ENCODE measurements at regions not wholly inside any gene's neighbourhood (a gene's known extent, or its start where the extent isn't known, plus 50 kb on each side); places are given as distances from the start of the nearest gene placed in this dataset.

DNA sequence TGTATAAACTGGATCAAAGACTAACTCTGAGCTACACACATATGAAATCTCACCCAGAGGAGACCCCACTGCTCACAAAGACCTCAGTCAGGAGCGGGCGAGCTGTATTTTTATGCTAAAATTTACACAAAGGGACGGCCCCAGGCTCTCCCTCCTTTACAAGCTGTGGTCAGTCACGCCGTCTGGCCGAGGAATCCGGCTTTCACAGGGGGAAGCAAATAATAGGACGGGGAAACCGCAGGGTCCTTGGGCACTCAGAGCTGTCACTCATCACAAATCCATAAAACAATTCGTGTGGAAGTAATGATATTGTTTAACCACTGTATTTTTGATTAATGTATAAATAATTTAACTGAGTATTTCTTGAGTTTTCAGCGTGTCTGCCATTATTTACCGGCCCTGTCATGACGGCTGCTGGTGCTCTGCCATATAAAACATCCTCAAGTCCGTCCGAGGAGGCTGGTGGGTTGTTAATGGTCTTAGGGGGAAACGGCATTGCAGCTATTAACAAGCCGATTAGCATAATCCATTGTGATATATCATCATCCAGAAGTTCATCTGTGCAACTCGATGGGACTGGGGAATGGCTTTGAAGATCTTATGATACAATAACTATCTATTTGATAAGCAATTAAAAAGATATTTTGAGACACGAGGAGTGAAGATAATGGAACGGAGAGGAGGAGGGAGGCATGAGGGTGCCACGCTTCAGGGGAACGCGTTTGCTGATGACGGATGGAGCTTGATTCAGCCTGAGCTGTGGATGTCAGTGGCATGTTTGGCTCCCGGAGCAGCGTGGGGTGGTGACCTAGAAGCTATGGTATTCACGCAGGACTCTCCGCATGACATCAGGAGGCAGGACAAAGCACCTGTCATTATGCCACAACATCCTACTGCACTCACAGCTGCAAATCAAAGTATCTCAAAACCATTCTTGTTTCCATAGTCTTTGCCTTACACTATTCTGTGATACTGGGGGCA, 150.9 kb downstream of the SHOX start:
- WGBS, 2 donors: 13 to 15% methylated on average over 27 to 28 of the region's 28 CpGs
- no peaks in the 10 kb centered on the region for H3K9me3 ChIP-seq

DNA sequence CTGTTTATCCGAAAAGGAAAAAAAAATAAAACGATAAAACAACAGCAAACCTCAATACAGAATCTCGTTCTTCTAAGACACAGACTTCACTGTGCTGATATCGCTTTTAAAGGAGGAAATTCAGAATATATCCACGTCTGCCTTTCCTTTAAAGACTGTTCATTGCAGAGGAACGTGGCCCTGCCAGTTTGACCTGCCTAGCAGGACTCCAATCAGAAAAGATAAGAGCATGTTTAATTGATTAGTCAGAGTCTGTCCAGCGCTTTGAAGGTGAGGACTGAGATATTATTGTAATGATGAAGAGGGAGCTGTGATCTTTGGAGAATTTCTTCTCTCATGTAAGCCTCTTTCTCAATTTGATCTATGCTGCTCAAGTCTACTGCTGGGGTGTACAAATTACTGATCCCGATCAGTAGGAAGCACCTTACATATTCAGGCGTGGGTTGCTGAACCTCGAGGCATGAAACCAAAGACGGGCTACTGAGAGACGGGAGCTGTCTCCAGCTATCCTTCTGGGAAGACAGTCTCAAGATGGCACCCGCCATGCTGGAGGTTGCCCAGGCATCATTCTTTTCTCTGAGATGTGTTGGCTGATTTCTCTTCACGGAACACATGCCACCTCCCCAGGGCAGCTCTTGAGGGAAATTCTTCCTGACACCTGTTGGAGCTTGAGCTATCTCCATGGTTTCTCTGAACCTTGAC, 146.1 kb downstream of the SHOX start:
- H3K9me3 ChIP-seq: no peaks in the 10 kb centered on the region
- intact Hi-C loops (cut with DNase I): no loop called here
- WGBS, 2 donors: 30 to 37% methylated on average over 11 to 14 of the region's 14 CpGs
- DNase-seq: peak in 1 of 4 donors; percentile 7
- TF ChIP-seq POLR2A (IDR thresholded peaks at IDR 0.05): no peak
- TF ChIP-seq CTCF (IDR thresholded peaks at IDR 0.05): no peak
- no peak overlapping the region for H3K27ac ChIP-seq
- no peaks in the 10 kb centered on the region for H3K36me3 ChIP-seq (replicated peaks in 1 of 2; ENCODE audit: insufficient read depth in 1 of 2, low read depth in 2 of 2)
- no peak for ATAC-seq
- no peaks in the 10 kb centered on the region for H3K27me3 ChIP-seq
- H3K4me1 ChIP-seq: no peaks in the 10 kb centered on the region
- H3K4me3 ChIP-seq: no peak overlapping the region

More for the DNA sequence above, 150.9 kb downstream of the SHOX start:
- ATAC-seq: no peak
- no peak for DNase-seq
- TF ChIP-seq POLR2A (IDR thresholded peaks at IDR 0.05): no peak
- no peak for TF ChIP-seq CTCF (IDR thresholded peaks at IDR 0.05)
- Histone ChIP-seq H3K27ac (no peak overlapping the region), H3K36me3 (replicated peaks in 1 of 2; ENCODE audit: insufficient read depth in 1 of 2, low read depth in 2 of 2) (no peaks in the 10 kb centered on the region), H3K4me1 (no peaks in the 10 kb centered on the region), H3K4me3 (no peak overlapping the region), H3K27me3 (no peaks in the 10 kb centered on the region)
- intact Hi-C loops (cut with DNase I): no loop called here

DNA sequence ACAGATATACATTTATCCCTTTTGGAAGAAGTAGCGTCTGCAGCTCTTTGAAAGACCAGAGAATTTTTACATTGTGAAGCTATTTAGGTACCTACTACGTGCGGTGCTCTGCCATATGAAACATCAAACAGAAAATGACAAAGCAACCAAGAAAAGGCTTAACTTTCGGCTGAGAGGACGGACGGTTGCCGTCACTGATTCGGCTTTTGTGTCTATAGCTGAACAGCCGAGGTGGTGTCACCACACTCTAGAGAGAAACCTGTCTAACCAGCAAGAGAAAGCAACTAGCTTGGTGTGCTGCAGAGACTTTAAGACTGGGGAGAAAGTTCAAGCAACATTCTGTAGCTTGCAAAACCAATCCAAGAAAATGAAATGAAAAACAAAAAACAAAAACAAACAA, 145.5 kb downstream of the SHOX start:
- TF ChIP-seq CTCF (IDR thresholded peaks at IDR 0.05): no peak
- TF ChIP-seq POLR2A (IDR thresholded peaks at IDR 0.05): no peak
- 46 to 49% methylated on average over 9 of the region's 9 CpGs for WGBS, 2 donors

DNA sequence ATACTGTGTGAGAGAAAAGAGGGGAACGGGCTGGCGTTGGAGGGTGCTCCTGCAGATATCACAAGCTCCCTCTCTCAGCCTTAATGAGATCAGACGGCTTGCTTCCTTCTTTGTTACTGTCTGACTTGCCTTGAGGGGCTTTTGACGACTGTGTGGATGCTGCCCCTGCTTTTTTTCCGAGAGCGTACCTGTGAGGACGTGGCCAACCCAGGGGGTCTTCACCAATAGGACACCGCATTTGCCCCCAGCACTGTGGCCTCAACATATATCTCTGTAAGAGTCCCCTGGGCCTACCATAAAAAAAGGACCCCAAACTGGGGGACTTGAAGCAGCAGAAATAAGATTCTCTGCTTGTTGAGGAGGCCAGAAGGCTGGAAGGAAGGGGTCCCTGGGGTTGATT, 143.9 kb downstream of the SHOX start:
- H3K4me3 ChIP-seq: no peak overlapping the region
- no peak for TF ChIP-seq CTCF (IDR thresholded peaks at IDR 0.05)
- no peak for TF ChIP-seq POLR2A (IDR thresholded peaks at IDR 0.05)
- no peaks in the 10 kb centered on the region for H3K4me1 ChIP-seq
- H3K27ac ChIP-seq: no peak overlapping the region
- H3K9me3 ChIP-seq: no peaks in the 10 kb centered on the region
- H3K27me3 ChIP-seq: no peaks in the 10 kb centered on the region
- ATAC-seq: no peak
- no peaks in the 10 kb centered on the region for H3K36me3 ChIP-seq (replicated peaks in 1 of 2; ENCODE audit: insufficient read depth in 1 of 2, low read depth in 2 of 2)
- intact Hi-C loops (cut with DNase I): no loop called here
- 68 to 74% methylated on average over 8 of the region's 8 CpGs for WGBS, 2 donors
- DNase-seq: no peak

More for the DNA sequence above, 145.5 kb downstream of the SHOX start:
- Histone ChIP-seq H3K4me1 (no peaks in the 10 kb centered on the region), H3K36me3 (replicated peaks in 1 of 2; ENCODE audit: insufficient read depth in 1 of 2, low read depth in 2 of 2) (no peaks in the 10 kb centered on the region), H3K27ac (no peak overlapping the region), H3K9me3 (no peaks in the 10 kb centered on the region), H3K27me3 (no peaks in the 10 kb centered on the region), H3K4me3 (no peak overlapping the region)
- no peak for ATAC-seq
- DNase-seq: no peak
- intact Hi-C loops (cut with DNase I): no loop called here
